Stimulated activated CD8-positive, alpha-beta memory T cell treated with anti-CD3 and anti-CD28 coated beads, Interleukin-12 subunit alpha, Interleukin-12 subunit beta, amount 100 ng/mL, for 24 hours (primary cell): ENCODE measurements at regions not wholly inside any gene's neighbourhood (a gene's known extent, or its start where the extent isn't known, plus 50 kb on each side); places are given as distances from the start of the nearest gene placed in this dataset.

Experiments
- DNase-seq: peaks from one replicate; pipeline ENCODE4 v3.0.0-alpha.2; 2020; ENCODE audit errors: extremely low read depth

DNA sequence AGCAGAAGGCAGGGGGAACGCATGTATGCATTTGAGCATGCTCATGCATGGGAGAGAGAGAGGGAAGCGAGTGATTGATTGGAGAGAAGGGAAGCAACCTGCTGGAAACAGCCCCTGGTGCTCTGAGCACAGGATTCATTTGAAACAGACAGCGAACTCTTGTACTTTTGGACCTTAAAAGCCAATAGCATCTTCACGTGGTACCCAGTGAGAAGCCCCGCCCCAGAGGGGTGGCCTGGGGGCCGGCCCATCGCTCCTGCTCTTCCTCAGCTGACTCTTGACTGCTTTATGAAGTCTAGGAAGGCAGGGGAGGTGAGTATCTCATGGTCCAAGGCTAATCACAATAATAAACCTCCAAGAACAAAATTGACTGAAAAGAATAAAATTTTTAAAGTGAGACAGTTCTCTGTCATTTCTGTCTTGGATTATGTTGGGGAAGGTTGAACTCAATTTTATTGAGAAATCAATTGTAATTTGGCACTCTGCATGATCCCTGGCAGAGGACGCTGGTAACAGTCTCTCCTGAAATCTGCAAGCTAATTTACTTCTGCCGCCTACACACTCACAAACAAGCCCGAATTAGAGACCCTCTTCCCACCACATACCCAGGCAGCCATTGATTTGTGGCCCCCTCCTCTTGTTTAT, 168.2 kb upstream of the PPARGC1A start:
- no peak for DNase-seq

- DNase-seq, result no peak
These were observed 166.4 kb upstream of the PPARGC1A start for GRCh38 chr4:24056289-24056688.

- no peak for DNase-seq
These were observed 165.8 kb upstream of the PPARGC1A start for GRCh38 chr4:24055623-24056022.

GRCh38 chr4:24054910-24055309, 165.1 kb upstream of the PPARGC1A start:
- DNase-seq, result no peak

- no peak for DNase-seq
These were observed 164.1 kb upstream of the PPARGC1A start for GRCh38 chr4:24053934-24054333.

DNA sequence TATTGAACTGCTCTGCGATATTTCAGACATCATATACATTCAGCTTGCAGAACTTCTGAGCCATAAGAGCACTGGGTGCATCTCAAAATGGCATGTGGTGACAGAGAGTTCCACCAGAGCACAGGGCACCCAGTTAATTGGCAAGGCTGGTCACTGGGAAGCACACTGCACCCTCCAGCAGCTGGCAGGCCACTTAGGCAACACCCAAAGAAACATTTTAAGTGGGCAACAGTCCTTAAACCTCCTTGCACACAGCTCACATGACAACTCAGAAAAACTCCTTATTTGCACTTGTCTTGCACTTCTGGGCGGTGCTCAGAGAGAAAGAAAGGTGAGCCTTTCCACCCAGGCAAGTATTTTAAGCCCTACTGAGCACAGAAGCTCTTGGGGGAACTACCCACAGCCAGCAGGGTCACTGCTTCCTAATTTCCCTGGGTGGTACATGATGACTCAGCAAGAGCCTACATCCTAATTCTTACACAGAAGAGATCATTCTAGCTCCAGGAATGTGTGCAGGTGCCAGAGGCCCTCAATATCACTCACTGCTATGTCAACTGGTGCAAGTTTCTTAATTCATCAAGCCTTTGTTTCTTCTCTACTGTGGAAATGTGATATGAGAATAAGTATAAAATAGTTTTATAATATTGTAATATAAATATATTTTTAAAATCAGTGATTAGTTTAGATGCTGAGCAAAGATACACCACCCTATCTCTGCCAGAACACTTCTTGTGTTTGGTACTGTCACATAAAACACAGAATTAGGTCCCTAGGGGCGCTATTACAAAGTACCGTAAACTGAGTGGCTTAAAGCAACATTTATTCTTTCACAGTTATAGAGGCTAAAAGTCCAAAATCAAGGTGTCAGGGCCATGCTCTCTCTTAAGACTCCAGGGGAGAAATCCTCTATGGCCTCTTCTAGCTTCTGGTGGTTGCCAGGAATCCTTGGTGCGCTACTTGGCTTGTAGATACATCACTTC, 155.1 kb upstream of the PPARGC1A start:
- no peak for DNase-seq

DNA sequence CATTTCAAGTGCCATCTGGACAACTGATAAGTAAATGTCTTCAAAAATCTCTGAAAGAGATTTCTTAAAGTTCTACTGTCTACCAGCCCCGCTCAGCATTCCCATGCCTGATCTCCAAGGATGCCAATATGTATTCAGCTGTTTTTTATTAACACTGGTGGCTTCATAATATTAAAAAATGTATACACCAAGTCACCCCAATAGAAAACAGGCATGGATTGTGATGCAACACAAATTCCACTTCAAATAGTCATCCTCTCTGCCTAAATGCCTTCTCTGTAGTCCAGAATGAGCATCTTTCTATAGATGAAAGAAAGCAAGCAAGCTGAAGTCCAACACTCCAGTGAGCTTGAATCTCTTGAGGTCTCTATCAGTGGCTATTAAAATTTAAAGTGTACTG, 152.2 kb upstream of the PPARGC1A start:
- no peak for DNase-seq

DNA sequence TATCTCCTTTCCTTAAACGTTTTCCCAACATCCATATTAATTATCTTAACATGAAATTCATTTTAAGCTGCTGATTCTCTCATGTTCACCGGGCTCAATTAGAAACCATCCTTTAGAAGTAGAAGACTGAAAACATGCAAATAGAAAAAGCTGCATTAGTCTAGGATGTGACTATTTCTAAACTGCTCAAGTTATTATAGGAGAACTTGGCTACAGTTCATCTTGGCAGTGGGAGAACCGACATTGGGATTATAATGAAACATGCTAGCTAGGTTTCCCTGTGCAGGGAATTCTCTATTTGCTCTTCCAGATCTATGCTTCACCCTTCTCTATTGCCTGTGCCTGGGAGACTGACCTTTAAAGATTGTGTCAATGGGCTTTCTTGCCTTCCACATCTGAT, 151.0 kb upstream of the PPARGC1A start:
- DNase-seq, result no peak

GRCh38 chr4:24033626-24034025, 143.8 kb upstream of the PPARGC1A start:
- no peak for DNase-seq

GRCh38 chr4:24032371-24032989, 142.6 kb upstream of the PPARGC1A start:
- DNase-seq, result no peak

DNA sequence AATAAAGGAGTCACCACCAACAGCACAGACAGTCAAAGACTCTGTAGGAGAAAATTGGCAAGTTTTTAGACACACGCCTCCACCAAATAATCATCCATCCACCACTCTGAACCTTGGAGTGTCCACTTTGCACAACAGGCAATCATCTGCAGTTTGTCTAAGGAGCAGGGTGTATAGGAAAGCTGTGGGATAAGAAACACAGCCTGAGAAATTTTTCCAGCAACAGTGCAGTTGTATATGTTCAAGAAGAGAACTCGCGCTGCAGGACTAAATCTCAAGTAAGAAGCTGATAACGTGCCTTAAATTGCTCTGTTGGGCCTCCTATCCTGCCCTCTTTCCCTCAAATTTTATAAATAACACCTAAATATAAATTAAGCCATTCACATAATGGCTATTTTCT, 136.7 kb upstream of the PPARGC1A start:
- DNase-seq, result no peak

GRCh38 chr4:24024605-24025004, 134.8 kb upstream of the PPARGC1A start:
- no peak for DNase-seq

GRCh38 chr4:24024157-24024556, 134.3 kb upstream of the PPARGC1A start:
- no peak for DNase-seq

DNA sequence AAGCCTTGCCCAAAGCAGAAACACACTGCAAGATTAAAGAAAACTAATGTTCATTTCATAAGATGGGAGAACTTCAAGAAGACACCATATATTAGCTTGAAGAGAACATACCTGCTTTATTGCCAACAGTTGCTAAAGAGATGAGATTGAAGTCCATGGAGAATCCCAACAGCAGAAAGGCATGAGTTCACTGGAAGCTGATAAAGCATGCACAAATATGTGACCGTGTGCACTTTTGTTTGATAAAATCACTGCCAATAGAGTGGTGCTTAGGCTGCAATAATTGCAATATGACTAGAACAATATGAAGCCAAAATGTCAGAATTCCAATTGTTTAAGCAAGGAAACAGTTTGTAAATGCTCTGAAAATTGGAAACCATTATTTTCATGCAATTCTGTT, 125.9 kb upstream of the PPARGC1A start:
- no peak for DNase-seq

DNA sequence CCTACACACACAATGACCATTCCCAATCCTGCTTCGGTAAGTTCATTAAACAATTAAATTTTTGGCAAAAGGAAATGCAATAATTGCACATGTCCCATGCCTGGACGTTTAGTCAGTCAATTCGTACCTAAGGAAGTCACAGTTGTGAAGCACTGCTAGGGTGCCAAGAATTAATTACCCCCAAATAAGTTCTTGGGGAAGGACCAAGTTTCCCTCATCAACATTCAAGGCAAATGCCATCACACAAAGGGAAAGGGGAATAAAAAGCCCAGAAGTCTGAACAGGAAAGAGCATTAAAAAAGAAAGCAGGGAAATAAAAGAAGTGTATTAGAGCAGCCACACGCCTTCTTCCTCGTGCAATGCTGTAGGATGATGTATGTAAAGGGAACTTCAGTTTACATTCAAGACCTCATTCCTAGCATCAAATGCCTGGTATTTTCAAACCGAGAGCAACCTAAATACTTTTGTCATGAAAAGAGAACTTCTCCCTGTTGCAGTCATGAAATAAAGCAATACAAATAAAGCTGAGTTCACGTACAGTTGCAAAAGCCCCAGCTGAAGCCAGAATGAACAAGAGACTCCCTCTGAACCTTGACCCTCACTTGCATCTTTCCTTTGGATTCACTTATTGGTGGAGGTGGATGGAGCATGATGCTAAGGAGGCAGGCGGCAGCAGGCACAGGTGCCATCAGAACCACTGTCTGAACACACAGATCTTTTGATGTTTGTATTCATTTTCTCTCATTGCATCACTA, 124.0 kb upstream of the PPARGC1A start:
- DNase-seq, result no peak

GRCh38 chr4:24010994-24011393, 121.1 kb upstream of the PPARGC1A start:
- no peak for DNase-seq

DNA sequence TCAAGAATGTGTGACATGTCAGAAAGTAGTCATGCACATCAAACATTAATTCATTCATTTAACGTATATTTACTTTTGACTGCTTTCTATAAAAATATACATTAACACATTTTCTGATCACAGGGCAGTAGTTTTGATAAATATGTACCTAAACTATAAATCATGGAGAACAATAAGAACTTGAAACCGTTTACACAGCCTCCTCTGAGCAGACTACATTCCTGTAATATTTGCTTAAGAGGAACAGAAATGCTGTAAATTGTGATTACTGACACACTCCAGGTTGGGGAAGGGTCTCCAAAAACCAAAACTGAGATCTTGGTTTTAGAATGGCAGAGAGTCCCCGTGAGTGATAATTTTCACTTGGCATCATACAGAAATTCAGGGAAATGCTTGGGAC, 120.7 kb upstream of the PPARGC1A start:
- DNase-seq, result no peak

- no peak for DNase-seq
These were observed 118.0 kb upstream of the PPARGC1A start for GRCh38 chr4:24007860-24008261.

- no peak for DNase-seq
These were observed 116.4 kb upstream of the PPARGC1A start for GRCh38 chr4:24006269-24006668.

- DNase-seq, result no peak
These were observed 114.1 kb upstream of the PPARGC1A start for GRCh38 chr4:24003926-24004325.

- DNase-seq, result no peak
These were observed 113.6 kb upstream of the PPARGC1A start for GRCh38 chr4:24003496-24003895.
